Endothelial cell (in vitro differentiated cells): ENCODE measurements at regions not wholly inside any gene's neighbourhood (a gene's known extent, or its start where the extent isn't known, plus 50 kb on each side); places are given as distances from the start of the nearest gene placed in this dataset.

Experiments used
- DNase-seq: peaks from one replicate; pipeline ENCODE4 v3.0.0; 2021; ENCODE audit warnings: low spot score
- H3K27ac Mint-ChIP-seq: one replicate; pipeline ENCODE4 v1.8.0; 2021; ENCODE audit warnings: mixed read lengths, inconsistent platforms; ENCODE audit not compliant: unreplicated experiment
- H3K27me3 Mint-ChIP-seq: one replicate; pipeline ENCODE4 v1.8.0; 2021; ENCODE audit warnings: mild to moderate bottlenecking, moderate library complexity, mixed read lengths, inconsistent platforms; ENCODE audit not compliant: unreplicated experiment
- H3K36me3 Mint-ChIP-seq: one replicate; pipeline ENCODE4 v1.8.0; 2021; ENCODE audit warnings: mild to moderate bottlenecking, low read depth, mixed read lengths, inconsistent platforms; ENCODE audit not compliant: unreplicated experiment
- H3K4me1 Mint-ChIP-seq: one replicate; pipeline ENCODE4 v1.8.0; 2021; ENCODE audit warnings: mild to moderate bottlenecking, mixed read lengths, inconsistent platforms; ENCODE audit not compliant: unreplicated experiment
- H3K4me3 Mint-ChIP-seq: one replicate; pipeline ENCODE4 v1.8.0; 2021; ENCODE audit warnings: mild to moderate bottlenecking, mixed read lengths, inconsistent platforms; ENCODE audit not compliant: unreplicated experiment
- H3K9me3 Mint-ChIP-seq: one replicate; pipeline ENCODE4 v1.8.0; 2021; ENCODE audit warnings: mixed read lengths, inconsistent platforms; ENCODE audit not compliant: unreplicated experiment
- TF ChIP-seq, protein P1 (sequence below): fragments of 200-600 bp; sonication (generic); IDR thresholded peaks from one replicate; pipeline ENCODE4 v1.5.0; 2021; ENCODE audit warnings: antibody characterized with exemption; ENCODE audit not compliant: unreplicated experiment

DNA sequence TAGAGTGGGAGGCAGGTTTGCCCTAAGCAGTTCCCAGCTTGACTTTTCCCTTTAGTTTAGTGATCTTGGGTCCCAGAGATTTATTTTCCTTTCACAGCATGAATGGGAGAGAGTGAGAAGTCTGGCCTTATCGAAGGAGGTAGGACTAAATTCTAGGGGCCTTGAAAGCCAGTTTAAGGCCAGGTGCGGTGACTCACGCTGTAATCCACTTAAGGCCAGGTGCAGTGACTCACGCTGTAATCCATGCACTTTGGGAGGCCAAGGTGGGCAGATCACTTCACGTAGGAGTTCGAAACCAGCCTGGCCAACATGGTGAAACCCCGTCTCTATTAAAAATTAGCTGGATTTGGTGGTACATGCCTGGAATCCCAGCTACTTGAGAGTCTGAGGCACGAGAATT, 392.2 kb downstream of the ACTR3B start:
- TF ChIP-seq, protein P1, sequence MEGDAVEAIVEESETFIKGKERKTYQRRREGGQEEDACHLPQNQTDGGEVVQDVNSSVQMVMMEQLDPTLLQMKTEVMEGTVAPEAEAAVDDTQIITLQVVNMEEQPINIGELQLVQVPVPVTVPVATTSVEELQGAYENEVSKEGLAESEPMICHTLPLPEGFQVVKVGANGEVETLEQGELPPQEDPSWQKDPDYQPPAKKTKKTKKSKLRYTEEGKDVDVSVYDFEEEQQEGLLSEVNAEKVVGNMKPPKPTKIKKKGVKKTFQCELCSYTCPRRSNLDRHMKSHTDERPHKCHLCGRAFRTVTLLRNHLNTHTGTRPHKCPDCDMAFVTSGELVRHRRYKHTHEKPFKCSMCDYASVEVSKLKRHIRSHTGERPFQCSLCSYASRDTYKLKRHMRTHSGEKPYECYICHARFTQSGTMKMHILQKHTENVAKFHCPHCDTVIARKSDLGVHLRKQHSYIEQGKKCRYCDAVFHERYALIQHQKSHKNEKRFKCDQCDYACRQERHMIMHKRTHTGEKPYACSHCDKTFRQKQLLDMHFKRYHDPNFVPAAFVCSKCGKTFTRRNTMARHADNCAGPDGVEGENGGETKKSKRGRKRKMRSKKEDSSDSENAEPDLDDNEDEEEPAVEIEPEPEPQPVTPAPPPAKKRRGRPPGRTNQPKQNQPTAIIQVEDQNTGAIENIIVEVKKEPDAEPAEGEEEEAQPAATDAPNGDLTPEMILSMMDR: no peak
- H3K4me3 Mint-ChIP-seq: no peak overlapping the region
- H3K27me3 Mint-ChIP-seq: no peaks in the 10 kb centered on the region
- no peaks in the 10 kb centered on the region for H3K36me3 Mint-ChIP-seq
- H3K4me1 Mint-ChIP-seq: no peaks in the 10 kb centered on the region
- no peaks in the 10 kb centered on the region for H3K9me3 Mint-ChIP-seq
- no peak overlapping the region for H3K27ac Mint-ChIP-seq
- no peak for DNase-seq

DNA sequence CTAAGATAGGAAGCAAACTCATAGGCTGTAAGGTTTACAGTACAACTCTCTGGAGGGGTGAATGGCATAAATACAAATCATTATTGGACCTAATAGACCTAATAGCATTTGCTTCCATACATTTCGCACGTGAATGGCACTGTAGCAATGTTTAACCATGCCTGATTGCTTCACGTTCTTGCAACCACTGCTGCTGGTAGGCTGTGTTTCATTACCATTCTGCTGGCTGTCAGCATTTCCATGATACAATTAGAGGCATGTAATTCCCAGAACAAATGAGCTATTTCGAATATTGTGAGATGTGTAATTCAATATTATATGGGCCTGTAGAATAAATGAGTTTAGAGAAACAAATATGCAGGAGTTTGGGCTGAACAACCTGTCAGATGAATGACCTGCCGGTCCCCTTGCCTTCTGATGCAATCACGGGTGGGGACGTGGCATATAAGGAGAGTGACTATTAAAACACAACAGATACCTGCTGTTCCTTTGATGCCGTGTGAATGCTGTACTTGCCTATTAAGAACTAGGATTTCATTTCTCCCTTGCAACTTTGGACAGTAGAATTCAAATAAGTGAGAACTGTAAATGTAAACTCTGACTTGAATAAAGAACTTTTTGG, 393.4 kb downstream of the ACTR3B start:
- Mint-ChIP-seq H3K4me3 (no peak overlapping the region), H3K4me1 (no peaks in the 10 kb centered on the region), H3K36me3 (no peaks in the 10 kb centered on the region), H3K27me3 (no peaks in the 10 kb centered on the region), H3K27ac (no peak overlapping the region), H3K9me3 (no peaks in the 10 kb centered on the region)
- TF ChIP-seq, protein P1: no peak
- DNase-seq: no peak

DNA sequence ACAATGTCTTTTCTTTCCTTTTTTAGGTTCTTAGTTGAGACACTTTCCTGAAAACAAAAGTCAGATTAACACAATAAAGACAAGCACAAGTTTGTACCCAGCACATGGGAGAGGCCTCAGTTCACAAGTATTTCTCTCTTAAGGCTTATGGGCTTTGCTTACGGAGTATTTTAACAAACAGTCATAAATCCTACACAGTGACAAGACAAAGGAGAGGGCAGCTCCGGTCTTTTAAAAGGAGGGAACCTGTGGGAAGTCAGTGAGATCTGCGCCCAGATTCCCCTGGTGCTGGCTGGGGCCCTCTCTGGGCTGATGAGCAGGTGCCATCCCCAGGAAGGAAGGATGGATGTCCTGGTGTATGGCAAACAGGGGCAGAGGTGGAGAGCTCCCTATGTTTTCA, 398.6 kb downstream of the ACTR3B start:
- Mint-ChIP-seq H3K36me3 (no peaks in the 10 kb centered on the region), H3K27me3 (no peaks in the 10 kb centered on the region), H3K27ac (no peak overlapping the region), H3K4me3 (no peak overlapping the region), H3K9me3 (no peaks in the 10 kb centered on the region), H3K4me1 (no peaks in the 10 kb centered on the region)
- no peak for DNase-seq
- TF ChIP-seq, protein P1: no peak

DNA sequence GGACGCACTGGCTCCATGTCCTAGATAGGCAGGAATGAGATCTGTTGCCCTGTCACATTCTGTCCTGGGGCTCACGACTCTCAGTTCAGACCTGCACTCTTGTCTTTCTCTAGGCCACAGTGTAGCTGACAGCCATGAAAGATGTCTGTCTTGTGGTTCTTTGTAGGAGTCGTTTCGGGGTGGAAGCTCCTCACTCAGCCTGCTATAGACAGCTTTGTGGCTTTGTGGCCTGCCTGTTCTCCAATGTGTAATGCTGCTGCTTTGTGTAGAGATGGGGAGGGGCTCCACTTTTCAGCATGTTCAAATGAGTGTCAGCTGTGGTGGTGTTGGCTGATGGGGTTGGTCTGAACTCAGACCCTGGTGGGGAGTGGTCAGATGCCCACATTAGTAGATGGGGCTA, 410.7 kb downstream of the ACTR3B start:
- H3K27me3 Mint-ChIP-seq: no peaks in the 10 kb centered on the region
- H3K27ac Mint-ChIP-seq: no peak overlapping the region
- H3K4me3 Mint-ChIP-seq: no peak overlapping the region
- TF ChIP-seq, protein P1: no peak
- no peak for DNase-seq
- no peaks in the 10 kb centered on the region for H3K36me3 Mint-ChIP-seq
- no peaks in the 10 kb centered on the region for H3K4me1 Mint-ChIP-seq
- H3K9me3 Mint-ChIP-seq: no peaks in the 10 kb centered on the region

DNA sequence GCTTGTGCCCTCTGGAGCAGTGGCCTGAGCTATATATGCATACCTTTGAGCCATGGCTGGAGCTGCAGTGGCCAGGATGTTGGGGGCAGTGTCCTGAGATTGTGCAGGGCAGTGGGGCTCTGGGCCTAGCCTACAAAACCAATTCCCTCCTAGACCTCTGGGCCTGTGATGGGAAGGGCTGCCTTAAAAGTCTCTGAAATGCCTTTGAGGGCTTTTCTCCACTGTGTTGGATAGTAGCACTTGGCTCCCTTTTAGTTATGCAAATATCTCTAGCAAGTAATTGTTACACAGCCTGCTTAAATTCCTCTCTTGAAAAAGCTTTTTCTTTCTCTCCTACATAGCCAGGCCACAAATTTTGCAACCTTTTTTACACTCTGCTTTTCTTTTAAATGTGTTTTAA, 426.4 kb downstream of the ACTR3B start:
- Mint-ChIP-seq H3K4me3 (no peak overlapping the region), H3K36me3 (no peaks in the 10 kb centered on the region), H3K27ac (no peak overlapping the region), H3K27me3 (peaks cover 3% of the 10 kb centered on the region), H3K9me3 (no peaks in the 10 kb centered on the region), H3K4me1 (no peaks in the 10 kb centered on the region)
- TF ChIP-seq, protein P1: no peak
- DNase-seq: no peak
